Stomach (tissue), 8 donors: ENCODE measurements at regions not wholly inside any gene's neighbourhood (a gene's known extent, or its start where the extent isn't known, plus 50 kb on each side); places are given as distances from the start of the nearest gene placed in this dataset.
"Not testable (repeated sequence)": the region's sequence is repeated elsewhere in the genome, so short reads cannot be mapped to it uniquely, and the experiment has no call there.

Experiments
- DNase-seq, 2 donors: peaks; one replicate each; pipeline versions ENCODE4 v3.0.0 to v3.0.0-alpha.2; 2013 to 2019
- H3K27ac ChIP-seq, 5 donors: fragments of 200-600 bp in 4 of 5; sonication (generic) in 4 of 5; one replicate each; pipeline ENCODE4 v1.5.1; 2013 to 2019; ENCODE audit warnings: mild to moderate bottlenecking in 1 of 5, moderate library complexity in 1 of 5
- H3K27me3 ChIP-seq, 3 donors: fragments of 200-600 bp; sonication (generic); one replicate each; pipeline ENCODE4 v1.5.1; 2017 to 2019; ENCODE audit warnings: mixed run types in 1 of 3
- H3K36me3 ChIP-seq, 4 donors: fragments of 200-600 bp; sonication (generic); 1 replicate in 3 of 4; 2 replicates in 1 of 4; pipeline ENCODE4 v1.5.1; 2016 to 2019
- H3K4me1 ChIP-seq, 4 donors: fragments of 200-600 bp; sonication (generic); one replicate each; pipeline ENCODE4 v1.5.1; 2016 to 2019
- H3K4me3 ChIP-seq, 4 donors: fragments of 200-600 bp; sonication (generic) in 3 of 4; one replicate each; pipeline ENCODE4 v1.5.1; 2016 to 2019; ENCODE audit warnings: mild to moderate bottlenecking in 1 of 4
- H3K9me3 ChIP-seq, 4 donors: fragments of 200-600 bp; sonication (generic); one replicate each; pipeline ENCODE4 v1.5.1; 2016 to 2019
- CTCF ChIP-seq, 7 experiments: fragments of 450-650 bp in 4 of 7; fragments of 200-600 bp in 3 of 7; sonication (generic) in 3 of 7; IDR thresholded peaks; one replicate each; pipeline ENCODE4 v1.5.1; 2016 to 2019; ENCODE audit warnings: antibody characterized with exemption in 7 of 7, control low read depth in 2 of 7, mild to moderate bottlenecking in 1 of 7
- EP300 ChIP-seq: sonication (generic); formaldehyde crosslinking; IDR thresholded peaks from one replicate; pipeline ENCODE4 v1.6.1; 2017; ENCODE audit warnings: antibody characterized with exemption
- POLR2A ChIP-seq, 4 donors: fragments of 450-650 bp; IDR thresholded peaks; one replicate each; pipeline ENCODE4 v1.6.1; 2016; ENCODE audit warnings: antibody characterized with exemption in 4 of 4, control low read depth in 2 of 4, mild to moderate bottlenecking in 1 of 4, moderate library complexity in 1 of 4
- POLR2AphosphoS5 ChIP-seq, 3 donors: sonication (generic); formaldehyde crosslinking; IDR thresholded peaks; one replicate each; pipeline ENCODE4 v1.6.1; 2016; ENCODE audit warnings: antibody characterized with exemption in 3 of 3
- WGBS, 5 donors: extraction: QIAGEN DNeasy Blood & Tissue Kit in 3 of 5; methylation state at CpG; one replicate each; pipeline versions ENCODE4 v1.1.5 to v1.1.7; 2013 to 2018; 5-methylcytosine and 5-hydroxymethylcytosine counted together
- intact Hi-C: fragments of 100-400 bp; cut with DNase I; formaldehyde crosslinking; loops from one replicate; pipeline ENCODE4 v1.15.1; 2023; ENCODE audit warnings: low total_unique reads
- donor health status: healthy with polysubstance abuse.
- donor health status: Bipolar disorder and iron deficiency.
- donor health status: healthy.

GRCh38 chr5:40437452-40437861 is 242.3 kb upstream of the PTGER4 start:
- WGBS, 5 donors = 55 to 76% (median 64%) methylated on average over 4 of the region's 4 CpGs
- H3K27ac ChIP-seq = peak overlapping the region in 4 of 5 donors; percentile 16 to 58 (median 40)
- DNase-seq = peak in 1 of 2 donors; percentile 42
- no peaks in the 10 kb centered on the region for H3K27me3 ChIP-seq
- H3K9me3 ChIP-seq = no peaks in the 10 kb centered on the region
- intact Hi-C loops = no loop called here
- H3K4me3 ChIP-seq = no peak overlapping the region
- H3K4me1 ChIP-seq = no peaks in the 10 kb centered on the region
- TF ChIP-seq EP300 = no peak
- peak in 1 of 3 donors; percentile 51 for TF ChIP-seq POLR2AphosphoS5 (IDR thresholded peaks at IDR 0.05)
- H3K36me3 ChIP-seq = no peaks in the 10 kb centered on the region

- 74 to 84% (median 80%) methylated on average over 9 of the region's 9 CpGs for whole genome bisulfite sequencing, 5 donors
- Histone ChIP-seq H3K9me3 (no peaks in the 10 kb centered on the region), H3K27me3 (no peaks in the 10 kb centered on the region), H3K36me3 (no peaks in the 10 kb centered on the region), H3K4me3 (no peak overlapping the region), H3K4me1 (no peaks in the 10 kb centered on the region), H3K27ac (peak overlapping the region in 3 of 5 donors; percentile 16 to 58 (median 41))
- DNase-seq = peak in 1 of 2 donors; percentile 23
- intact Hi-C loops = no loop called here
- no peak for TF ChIP-seq POLR2A (IDR thresholded peaks at IDR 0.05)
- no peak for TF ChIP-seq POLR2AphosphoS5 (IDR thresholded peaks at IDR 0.05)
- no peak for TF ChIP-seq EP300
- no peak for TF ChIP-seq CTCF (IDR thresholded peaks at IDR 0.05)
Observed at GRCh38 chr5:40436535-40437237, 243.0 kb upstream of the PTGER4 start.

- WGBS, 5 donors = 76 to 89% (median 81%) methylated on average over 4 of the region's 4 CpGs
- intact Hi-C loops, H3K9me3 ChIP-seq, H3K4me1 ChIP-seq, H3K36me3 ChIP-seq, H3K4me3 ChIP-seq, H3K27ac ChIP-seq, H3K27me3 ChIP-seq, DNase-seq: not testable (repeated sequence)
Observed at GRCh38 chr5:40435706-40436105, 244.0 kb upstream of the PTGER4 start.

GRCh38 chr5:40432836-40433235 is 246.9 kb upstream of the PTGER4 start:
- Histone ChIP-seq H3K4me3 (no peak overlapping the region), H3K36me3 (no peaks in the 10 kb centered on the region), H3K4me1 (no peaks in the 10 kb centered on the region), H3K27me3 (no peaks in the 10 kb centered on the region), H3K9me3 (no peaks in the 10 kb centered on the region), H3K27ac (no peak overlapping the region)
- no peak for TF ChIP-seq POLR2AphosphoS5 (IDR thresholded peaks at IDR 0.05)
- TF ChIP-seq POLR2A (IDR thresholded peaks at IDR 0.05) = no peak
- TF ChIP-seq EP300 = no peak
- no peak for TF ChIP-seq CTCF (IDR thresholded peaks at IDR 0.05)
- WGBS, 5 donors = 93 to 97% (median 94%) methylated on average over 1 of the region's 1 CpG
- no peak for DNase-seq
- intact Hi-C loops = no loop called here

GRCh38 chr5:40431734-40432133 is 248.0 kb upstream of the PTGER4 start:
- Histone ChIP-seq H3K27me3 (no peaks in the 10 kb centered on the region), H3K27ac (no peak overlapping the region), H3K36me3 (no peaks in the 10 kb centered on the region), H3K4me3 (no peak overlapping the region), H3K9me3 (no peaks in the 10 kb centered on the region), H3K4me1 (no peaks in the 10 kb centered on the region)
- intact Hi-C loops = no loop called here
- peak in 1 of 2 donors; percentile 41 for DNase-seq
- 36 to 68% (median 57%) methylated on average over 1 of the region's 1 CpG for WGBS, 5 donors
- TF ChIP-seq CTCF (IDR thresholded peaks at IDR 0.05) = no peak
- TF ChIP-seq POLR2A (IDR thresholded peaks at IDR 0.05) = no peak
- TF ChIP-seq EP300 = no peak
- no peak for TF ChIP-seq POLR2AphosphoS5 (IDR thresholded peaks at IDR 0.05)
